HG03575 (cell line): ENCODE measurements at regions not wholly inside any gene's neighbourhood (a gene's known extent, or its start where the extent isn't known, plus 50 kb on each side); places are given as distances from the start of the nearest gene placed in this dataset.
"Not testable (repeated sequence)": the region's sequence is repeated elsewhere in the genome, so short reads cannot be mapped to it uniquely, and the experiment has no call there.

Experiments used
- ATAC-seq: cut with Tn5 transposase; IDR thresholded peaks from one replicate; pipeline ENCODE4 v1.9.1; 2021; ENCODE audit not compliant: unreplicated experiment, insufficient number of reproducible peaks, low FRiP score; ENCODE audit errors: extremely low read depth

DNA sequence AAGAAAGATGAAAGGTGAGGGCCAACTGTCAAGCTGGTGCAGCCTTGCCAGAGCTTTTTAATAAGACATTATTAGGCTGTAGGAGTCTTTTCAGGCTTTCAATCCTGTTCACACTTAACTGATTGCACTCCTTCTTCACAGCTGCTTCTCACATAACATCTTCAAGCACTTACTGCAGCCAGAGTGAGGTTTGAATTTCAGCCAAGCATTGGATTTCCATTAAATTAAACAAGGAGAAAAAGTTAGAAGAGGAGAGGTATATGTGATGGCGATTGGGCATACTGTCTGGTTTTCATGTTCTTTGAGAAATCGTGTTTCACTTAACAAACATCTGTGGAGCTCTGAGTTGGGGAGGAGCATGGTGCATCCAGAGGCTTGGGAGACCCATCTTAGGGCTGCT is 392.8 kb upstream of the LRRC3B start:
- no peak for ATAC-seq

DNA sequence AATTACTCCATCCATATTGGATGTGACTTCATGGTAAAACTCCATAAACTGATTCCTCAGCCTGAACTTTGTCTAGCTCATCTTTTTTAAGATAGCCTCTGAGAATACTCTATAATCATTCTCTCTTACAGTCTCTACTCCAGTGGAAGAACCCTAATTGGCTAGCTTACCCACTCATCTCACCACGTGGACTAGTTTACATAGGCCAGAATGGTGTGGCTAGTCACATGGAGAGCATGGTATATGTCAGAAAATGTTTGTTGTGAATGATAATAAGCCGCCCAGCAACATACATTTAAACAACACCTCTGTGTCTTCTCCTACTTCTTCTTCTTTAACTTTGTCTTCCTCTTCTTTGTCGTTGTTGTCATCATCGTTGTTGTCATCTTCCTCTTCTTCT is 389.2 kb upstream of the LRRC3B start:
- ATAC-seq: no peak

DNA sequence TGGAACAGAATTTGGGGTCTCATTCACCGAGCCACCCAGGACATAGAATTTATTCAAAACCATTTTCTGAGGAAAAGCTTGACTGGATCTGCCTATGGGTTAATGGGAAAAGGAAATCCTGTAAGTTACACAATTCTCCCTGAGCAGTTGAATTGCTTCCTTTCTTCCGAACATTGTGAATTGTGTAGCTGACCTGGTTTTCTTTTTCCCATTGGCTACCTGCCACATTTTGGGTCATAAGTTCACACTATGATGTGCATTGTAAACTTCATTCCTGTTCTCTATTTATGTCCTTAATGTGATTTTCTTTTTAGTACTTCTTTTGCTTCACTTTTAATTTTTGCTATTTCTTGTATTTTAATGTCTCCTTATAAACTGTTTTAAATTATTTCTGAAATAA is 386.0 kb upstream of the LRRC3B start:
- ATAC-seq: no peak

DNA sequence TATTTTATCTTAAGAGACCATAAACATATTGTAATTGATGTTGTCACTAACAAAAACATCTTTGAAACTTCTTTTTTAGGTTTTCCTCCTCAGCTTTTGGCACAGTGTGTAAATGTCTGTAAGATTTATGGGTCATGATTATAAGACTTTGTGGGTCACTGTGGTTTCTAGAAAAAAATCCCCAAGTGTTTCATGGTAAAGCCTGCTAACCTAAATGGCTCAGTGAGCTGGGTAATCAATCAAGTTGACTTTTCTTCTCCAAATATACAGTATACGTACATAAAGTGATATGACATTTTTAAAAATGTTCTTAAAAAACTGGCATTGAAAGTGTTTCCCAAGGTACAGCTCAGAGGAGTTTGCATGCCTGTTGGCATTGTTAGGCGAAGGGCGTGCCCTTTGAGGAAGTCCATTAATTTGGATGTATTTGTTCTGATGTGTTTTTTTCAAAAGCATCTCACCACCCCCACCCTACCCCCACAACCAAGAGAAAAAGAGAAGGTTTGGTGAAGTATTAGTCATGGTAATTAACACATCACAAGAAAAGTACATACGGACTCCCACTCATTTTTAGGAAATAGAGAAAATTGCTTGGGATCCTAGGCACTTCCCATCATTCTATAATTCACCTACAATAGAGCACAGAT is 385.4 kb upstream of the LRRC3B start:
- no peak for ATAC-seq

DNA sequence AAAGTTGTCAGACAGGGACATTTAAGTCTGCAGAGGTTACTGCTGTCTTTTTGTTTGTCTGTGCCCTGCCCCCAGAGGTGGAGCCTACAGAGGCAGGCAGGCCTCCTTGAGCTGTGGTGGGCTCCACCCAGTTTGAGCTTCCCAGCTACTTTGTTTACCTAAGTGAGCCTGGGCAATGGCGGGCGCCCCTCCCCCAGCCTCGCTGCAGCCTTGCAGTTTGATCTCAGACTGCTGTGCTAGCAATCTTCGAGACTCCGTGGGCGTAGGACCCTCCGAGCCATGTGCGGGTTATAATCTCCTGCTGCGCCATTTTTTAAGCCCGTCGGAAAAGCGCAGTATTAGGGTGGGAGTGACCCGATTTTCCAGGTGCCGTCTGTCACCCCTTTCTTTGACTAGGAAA is 378.0 kb upstream of the LRRC3B start:
- not testable (repeated sequence) for ATAC-seq

DNA sequence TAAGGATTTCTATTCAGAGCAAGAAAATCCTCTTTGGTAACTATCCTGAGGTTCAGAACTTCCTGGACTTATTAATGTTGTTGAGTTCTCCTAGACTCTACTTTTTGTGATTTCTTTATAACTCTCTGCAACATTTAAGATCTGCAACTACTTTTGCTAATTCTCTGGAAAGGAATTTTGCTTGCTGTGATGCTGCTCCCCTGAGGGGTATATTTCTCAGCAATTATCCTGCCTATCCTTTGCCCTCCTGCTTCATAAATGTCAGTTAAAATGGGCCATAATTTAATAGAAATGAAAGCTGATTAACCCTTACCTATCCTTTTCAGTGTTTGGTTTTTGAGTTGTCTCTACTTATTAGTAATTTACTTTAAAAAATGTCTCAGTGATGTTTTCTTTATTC is 377.3 kb upstream of the LRRC3B start:
- no peak for ATAC-seq

DNA sequence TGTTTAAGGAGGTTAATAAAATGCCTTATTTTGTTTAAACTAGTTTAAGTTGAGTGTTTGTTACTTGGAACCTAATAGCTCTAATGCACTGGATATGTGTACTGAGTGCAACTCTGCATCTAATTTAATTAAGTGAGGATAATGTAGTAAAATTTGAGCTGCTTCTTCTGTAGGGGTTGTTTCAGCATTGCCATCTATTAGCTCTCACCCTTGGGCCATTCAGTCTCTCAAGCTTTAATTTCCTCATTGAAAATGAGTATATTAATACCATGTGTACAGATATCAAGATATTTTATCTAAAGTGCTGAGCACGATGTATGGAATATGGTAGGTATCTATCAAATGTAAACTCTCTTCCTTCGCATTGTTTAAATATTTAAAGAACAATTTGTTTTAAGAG is 375.7 kb upstream of the LRRC3B start:
- ATAC-seq: no peak

DNA sequence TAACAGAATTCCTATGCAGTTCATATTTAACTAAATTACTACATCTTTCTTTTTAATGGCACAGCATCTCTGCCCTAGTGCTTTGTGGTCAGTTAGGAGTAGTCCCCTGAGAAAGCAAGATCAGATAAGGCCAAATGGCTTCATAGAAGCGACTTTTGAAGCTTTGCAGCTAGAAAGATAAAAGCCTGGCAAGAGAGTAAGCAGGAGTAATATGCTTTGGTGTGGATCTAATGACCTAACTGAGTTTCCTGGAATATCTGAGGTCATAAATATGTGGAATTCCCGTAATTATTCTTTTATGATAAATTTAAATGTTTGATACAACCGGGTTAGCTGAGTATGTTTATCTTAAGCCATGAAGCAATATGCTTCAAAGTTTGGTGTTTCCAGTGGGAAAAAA is 374.9 kb upstream of the LRRC3B start:
- no peak for ATAC-seq

DNA sequence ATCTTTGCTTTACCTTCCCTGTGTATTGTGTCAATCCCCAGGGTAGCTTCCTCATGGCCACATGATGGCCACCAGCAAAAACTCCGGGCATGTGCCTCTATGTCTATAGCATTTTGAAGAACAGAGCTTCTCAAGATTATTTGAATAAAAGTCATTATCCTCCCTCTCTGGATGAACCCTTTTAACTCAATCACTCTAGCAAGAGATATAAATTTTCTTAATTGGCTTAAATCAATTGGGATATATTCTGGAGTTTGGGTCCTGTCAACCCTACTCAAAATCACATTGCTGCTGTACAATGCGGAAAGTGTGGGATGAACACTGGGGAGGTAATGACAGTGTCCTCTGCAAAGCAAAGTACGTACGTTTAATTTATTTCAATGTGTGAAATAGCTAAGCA is 370.6 kb upstream of the LRRC3B start:
- ATAC-seq: no peak

DNA sequence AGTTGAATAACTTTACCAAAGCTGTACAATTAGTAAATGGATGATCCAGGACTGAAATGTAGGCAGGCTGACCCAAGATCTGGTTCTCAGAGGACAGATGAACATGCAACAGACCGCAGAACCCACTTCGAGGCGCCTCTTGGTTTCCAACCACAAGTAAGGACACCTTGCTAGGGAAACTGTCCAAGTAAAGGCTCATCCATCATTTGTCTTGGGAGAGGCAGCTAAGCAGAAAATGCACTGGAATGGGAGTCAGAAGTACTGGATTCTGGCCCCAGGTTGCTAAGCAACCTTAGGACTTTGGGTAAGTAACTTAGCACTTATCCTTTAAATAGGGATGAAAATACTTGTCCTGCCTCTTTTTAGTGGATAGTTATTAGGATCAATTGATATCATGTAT is 366.3 kb upstream of the LRRC3B start:
- ATAC-seq: no peak

DNA sequence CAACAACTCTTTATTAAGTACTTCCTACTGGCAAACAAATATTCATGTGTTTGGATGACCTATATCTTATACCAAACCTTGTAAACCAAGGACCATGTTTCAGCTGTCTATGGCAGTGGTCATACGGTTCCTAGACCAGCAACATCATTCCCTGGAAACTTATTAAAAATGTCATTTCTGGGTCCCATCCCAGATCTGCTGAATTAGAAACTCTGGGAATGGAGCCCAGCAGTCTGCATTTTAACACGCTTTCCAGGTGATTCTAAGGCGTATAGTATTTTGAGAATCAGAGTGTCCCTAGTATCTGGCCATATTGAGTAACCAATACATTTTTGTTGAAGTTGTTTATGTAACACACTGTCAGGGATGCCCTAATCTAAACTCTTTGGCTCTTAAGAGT is 363.4 kb upstream of the LRRC3B start:
- no peak for ATAC-seq

DNA sequence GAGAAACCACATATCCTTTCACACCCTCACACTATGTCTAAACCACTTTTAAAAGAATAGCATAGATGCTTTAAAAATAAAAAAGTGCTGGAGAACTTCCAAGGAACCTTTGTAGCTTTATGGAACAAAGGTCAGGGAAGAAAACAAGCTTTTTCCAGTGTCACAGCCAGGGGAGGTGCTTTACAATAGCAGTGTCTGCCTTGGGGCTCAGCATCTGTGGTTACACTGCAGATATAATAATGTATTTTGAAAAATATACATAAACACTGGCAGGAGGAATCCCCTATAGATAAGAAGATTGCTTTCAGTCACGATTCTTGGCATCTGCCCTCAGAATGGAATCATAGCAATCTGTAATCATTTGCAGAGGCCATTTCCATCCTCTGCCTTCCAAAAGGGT is 362.4 kb upstream of the LRRC3B start:
- ATAC-seq: no peak

DNA sequence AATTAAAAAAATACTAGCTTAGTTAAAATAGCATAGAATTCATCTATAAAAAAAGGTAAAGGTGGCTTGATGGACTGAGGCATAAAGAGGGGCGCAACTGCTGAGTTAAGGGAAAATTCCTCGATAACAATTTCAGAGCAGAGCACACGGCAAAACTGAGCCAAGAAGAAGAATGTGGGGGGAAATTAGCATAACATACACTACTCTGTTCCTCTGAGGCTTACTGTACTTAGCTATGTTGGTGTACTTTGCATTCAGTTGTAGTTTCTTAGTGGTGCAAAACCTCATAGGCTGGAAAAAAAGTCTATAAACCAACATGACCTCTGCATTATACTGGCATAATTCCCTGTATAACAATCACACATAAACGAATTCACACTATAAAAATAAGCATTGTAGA is 357.9 kb upstream of the LRRC3B start:
- no peak for ATAC-seq

DNA sequence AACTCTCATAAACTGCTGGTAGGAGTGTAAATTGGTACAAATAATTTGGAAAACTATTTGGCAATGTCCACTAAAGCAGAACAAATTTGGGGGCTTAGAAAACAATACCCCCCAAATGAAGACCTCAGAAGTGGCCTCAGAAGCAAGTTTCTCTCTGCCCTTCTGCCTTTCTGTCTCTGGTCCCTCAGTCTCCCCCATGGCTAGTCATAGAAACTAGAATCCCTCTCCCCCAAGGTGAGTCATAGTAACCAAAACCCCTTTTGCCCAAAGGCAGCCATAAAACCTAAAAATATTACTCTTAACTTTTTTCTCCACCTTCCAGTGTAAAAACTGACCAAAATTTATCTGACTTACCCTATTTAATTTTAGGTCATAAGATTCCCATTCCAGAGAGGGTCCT is 350.7 kb upstream of the LRRC3B start:
- ATAC-seq: no peak

DNA sequence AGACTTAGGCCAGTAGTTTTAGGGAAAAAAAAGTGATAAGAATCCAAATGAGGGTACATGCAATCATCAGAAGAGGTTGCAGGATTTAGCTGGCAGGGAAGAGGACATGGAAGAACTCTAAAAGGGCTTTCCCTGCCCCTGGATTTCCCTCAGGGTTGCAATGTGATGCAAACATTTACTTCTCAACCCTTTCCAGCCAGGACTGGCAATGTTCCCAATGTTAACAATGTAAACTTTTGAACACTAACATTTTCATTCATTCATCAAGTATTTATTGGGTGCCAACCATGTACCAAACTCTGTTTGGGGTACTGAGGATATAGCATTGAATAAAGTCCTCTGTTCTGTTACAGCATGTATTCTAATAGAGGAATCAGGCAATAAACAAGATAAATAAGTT is 349.4 kb upstream of the LRRC3B start:
- ATAC-seq: no peak

DNA sequence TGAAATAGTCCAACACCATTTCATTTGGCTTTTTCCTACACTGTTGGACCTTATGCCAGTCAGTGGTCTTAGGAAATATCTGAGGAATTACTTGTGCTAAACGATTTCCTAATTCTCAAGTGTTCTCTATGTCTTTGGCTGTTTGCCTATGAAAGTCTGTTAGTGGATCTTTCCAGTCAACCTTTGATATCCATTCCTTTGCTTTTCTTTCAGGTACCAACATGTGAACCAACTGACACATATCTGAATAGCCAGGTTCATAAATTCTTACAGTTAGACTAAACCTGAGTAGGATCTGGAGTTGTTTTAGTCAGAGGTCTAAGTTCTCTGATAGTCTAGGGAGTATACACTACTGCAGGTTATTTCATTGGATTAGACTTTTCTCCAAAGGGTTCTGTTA is 343.5 kb upstream of the LRRC3B start:
- no peak for ATAC-seq

DNA sequence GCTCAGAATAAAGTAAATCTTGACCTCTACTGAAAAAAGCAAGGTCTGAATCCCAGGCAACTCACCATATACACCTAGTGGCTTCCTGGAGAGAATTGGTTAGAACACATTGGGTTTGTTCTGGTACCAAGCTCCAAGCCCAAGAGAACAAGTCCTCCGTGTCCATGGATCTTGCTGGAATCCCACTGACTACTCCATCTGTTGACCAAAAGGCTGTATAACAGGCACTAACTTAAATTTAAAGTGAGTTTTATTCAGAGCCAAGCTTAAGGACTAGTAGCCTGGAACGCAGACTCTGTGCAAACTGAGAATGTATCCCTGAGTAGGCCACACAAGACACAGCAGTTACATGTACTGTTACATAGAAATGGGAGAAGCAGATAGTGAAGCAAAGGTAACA is 342.1 kb upstream of the LRRC3B start:
- no peak for ATAC-seq

DNA sequence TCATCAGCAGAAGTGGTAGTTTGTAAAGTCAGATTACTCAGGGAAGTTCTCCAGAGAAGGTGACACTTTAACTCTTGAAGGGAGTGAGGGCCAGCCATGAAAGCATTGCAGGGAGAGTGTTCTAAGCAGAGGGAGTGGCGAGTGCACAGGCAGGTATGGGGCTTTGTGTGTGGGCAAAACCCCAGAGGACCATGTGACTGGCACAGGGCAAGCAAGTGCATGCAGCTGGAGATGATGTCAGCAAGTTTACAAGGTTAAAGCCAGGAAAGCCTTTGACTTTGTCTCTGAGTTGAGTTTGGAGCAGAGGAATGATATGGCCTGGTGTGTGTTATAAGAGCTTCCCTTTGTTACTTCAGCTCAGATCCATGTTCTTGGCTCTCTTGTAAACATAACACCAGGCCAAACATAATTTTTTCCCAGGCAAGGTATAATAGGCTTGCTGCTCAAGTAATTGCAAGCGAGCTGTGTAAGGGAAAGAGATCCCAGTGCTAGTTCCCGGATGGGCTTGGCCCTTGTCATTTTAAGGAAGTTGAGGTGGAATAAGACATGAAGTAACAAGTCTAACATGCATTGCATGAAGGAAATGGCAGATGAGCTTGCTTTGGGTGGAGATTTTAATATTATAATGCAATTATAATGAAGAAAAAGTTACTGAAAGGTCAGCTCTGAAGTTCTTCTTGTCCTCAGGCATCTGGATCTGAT is 341.1 kb upstream of the LRRC3B start:
- ATAC-seq: no peak

DNA sequence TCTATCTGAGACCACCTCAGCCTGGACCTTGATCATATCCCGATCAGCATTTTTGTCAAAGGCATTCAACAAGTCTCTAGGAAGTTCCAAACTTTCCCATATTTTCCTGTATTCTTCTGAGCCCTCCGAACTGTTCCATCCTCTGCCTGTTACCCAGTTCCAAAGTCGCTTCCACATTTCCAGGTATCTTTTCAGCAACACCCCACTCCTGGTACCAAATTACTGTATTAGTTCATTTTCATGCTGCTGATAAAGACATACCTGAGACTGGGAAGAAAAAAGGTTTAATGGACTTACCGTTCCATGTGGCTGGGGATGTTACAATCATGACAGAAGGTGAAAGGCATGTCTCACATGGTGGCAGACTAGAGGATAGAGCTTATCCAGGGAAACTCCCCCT is 338.1 kb upstream of the LRRC3B start:
- not testable (repeated sequence) for ATAC-seq

DNA sequence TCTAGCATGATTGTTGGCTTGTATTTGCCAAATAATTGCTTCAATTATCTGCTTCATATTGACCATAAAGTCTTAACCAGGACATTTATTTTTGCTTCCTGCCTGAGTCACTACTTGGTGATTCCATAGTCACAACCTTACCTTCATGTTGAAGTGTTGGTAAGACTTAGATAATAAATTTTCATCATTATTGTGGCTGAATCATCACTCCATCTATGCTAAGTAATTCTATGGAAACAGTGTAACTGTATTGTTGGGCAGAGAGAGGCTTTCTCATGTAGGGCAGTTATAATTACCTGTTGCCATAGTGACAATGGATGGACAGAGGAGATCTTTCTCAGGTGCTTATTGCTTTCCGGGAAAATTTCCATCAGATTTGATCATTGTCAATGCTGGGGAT is 330.7 kb upstream of the LRRC3B start:
- no peak for ATAC-seq

DNA sequence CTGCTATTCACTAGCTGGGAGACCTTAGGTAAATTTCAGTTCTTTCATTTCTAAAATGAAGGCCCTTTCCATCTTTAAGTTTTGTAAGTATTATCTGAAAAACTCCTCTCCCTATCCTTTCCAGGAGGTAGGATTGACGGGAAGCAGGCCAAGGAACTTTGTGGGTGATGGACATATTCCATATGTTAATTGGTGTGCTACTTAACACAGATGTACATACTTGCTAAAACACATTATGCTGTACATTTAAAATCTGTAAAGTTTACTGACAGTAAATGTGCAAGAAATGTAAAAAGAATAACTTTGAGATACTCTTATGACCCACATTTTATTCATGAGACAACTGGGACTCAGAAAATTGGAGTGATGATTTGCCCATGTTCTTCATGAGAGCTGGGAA is 329.8 kb upstream of the LRRC3B start:
- no peak for ATAC-seq
